IPS-18a (cell line): ENCODE measurements at regions not wholly inside any gene's neighbourhood (a gene's known extent, or its start where the extent isn't known, plus 50 kb on each side); places are given as distances from the start of the nearest gene placed in this dataset.
"Not testable (repeated sequence)": the region's sequence is repeated elsewhere in the genome, so short reads cannot be mapped to it uniquely, and the experiment has no call there.

Experiments used
- H3K27ac ChIP-seq: one replicate; pipeline ENCODE4 v1.5.1; 2013; ENCODE audit warnings: low read length
- H3K27me3 ChIP-seq: one replicate; pipeline ENCODE4 v1.6.1; 2013; ENCODE audit warnings: mild to moderate bottlenecking, low read length; ENCODE audit not compliant: control insufficient read depth, insufficient read depth
- H3K36me3 ChIP-seq: one replicate; pipeline ENCODE4 v1.6.1; 2013; ENCODE audit warnings: low read depth, low read length; ENCODE audit not compliant: control insufficient read depth
- H3K4me1 ChIP-seq: one replicate; pipeline ENCODE4 v1.6.1; 2013; ENCODE audit warnings: low read depth, low read length; ENCODE audit not compliant: control insufficient read depth
- H3K4me3 ChIP-seq: one replicate; pipeline ENCODE4 v1.5.1; 2013; ENCODE audit warnings: low read length
- H3K9ac ChIP-seq: one replicate; pipeline ENCODE4 v1.6.1; 2013; ENCODE audit warnings: mild to moderate bottlenecking, low read length, moderate library complexity
- H3K9me3 ChIP-seq: one replicate; pipeline ENCODE4 v1.6.1; 2013; ENCODE audit warnings: low read depth, low read length; ENCODE audit not compliant: control insufficient read depth

DNA sequence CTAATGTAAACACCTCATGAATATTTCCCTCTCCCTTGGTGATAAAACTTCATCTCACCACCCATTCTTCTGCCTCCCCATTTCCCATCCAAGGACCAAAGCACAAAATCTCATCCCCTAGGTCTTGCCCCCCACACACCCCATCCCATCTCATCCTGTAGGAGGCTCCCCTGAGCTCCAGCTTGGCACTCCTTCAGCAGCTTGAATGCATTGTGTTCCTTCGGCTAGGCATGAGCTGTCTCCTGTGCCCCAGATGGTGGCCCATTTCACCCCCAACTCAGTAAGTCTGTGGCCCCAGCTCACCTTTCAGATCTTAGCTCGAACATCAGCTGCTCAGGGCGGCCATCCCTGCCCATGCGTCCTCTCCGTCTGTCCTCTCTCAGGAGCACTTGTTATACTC lies 203.6 kb upstream of the NR2F2 start:
- H3K4me1 ChIP-seq = no peaks in the 10 kb centered on the region
- H3K9ac ChIP-seq = no peak overlapping the region
- no peak overlapping the region for H3K4me3 ChIP-seq
- no peak overlapping the region for H3K27ac ChIP-seq
- no peaks in the 10 kb centered on the region for H3K27me3 ChIP-seq
- H3K9me3 ChIP-seq = no peaks in the 10 kb centered on the region
- H3K36me3 ChIP-seq = no peaks in the 10 kb centered on the region

DNA sequence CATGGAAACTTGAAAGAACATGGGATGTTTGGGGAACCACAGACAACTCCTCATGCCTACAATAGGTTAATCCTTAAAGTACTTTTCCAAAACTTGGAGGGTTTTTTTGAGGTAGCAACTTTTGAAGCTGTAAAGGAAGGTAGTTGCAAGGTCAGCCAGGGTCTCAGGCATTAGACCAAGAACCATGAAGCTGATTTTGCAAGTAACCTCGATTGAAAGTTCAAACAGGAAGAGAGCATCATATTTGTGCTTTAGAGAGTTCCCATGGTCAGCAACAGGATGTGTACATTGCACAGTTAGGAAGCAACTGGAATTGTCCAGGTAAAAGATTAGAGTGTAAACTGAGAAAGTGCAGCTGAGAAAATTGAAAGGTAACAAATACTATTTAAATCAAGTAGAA lies 199.8 kb upstream of the NR2F2 start:
- Histone ChIP-seq H3K9me3 (no peaks in the 10 kb centered on the region), H3K4me1 (no peaks in the 10 kb centered on the region), H3K9ac (no peak overlapping the region), H3K27me3 (no peaks in the 10 kb centered on the region), H3K27ac (no peak overlapping the region), H3K36me3 (no peaks in the 10 kb centered on the region), H3K4me3 (no peak overlapping the region)

DNA sequence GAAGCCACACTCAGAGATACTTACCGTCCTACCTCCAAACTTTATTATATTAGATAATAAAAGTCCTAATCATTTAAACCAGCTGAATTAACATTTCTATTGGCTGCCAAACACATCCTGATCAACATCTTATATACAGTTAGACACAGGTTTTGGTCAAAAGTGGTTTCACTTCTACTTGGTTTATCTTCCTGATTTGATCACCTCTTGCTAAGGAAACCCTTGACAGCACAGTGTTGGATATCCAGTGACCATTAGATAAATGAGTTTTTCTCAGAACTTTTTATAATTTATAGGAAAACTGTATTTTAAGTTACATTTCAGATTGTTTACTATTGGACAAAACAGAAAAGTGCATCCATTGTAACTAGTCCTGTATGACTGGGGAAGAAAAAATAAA lies 198.4 kb upstream of the NR2F2 start:
- H3K4me1 ChIP-seq = no peaks in the 10 kb centered on the region
- H3K9ac ChIP-seq = no peak overlapping the region
- no peak overlapping the region for H3K4me3 ChIP-seq
- H3K27ac ChIP-seq = no peak overlapping the region
- no peaks in the 10 kb centered on the region for H3K36me3 ChIP-seq
- no peaks in the 10 kb centered on the region for H3K9me3 ChIP-seq
- no peaks in the 10 kb centered on the region for H3K27me3 ChIP-seq

DNA sequence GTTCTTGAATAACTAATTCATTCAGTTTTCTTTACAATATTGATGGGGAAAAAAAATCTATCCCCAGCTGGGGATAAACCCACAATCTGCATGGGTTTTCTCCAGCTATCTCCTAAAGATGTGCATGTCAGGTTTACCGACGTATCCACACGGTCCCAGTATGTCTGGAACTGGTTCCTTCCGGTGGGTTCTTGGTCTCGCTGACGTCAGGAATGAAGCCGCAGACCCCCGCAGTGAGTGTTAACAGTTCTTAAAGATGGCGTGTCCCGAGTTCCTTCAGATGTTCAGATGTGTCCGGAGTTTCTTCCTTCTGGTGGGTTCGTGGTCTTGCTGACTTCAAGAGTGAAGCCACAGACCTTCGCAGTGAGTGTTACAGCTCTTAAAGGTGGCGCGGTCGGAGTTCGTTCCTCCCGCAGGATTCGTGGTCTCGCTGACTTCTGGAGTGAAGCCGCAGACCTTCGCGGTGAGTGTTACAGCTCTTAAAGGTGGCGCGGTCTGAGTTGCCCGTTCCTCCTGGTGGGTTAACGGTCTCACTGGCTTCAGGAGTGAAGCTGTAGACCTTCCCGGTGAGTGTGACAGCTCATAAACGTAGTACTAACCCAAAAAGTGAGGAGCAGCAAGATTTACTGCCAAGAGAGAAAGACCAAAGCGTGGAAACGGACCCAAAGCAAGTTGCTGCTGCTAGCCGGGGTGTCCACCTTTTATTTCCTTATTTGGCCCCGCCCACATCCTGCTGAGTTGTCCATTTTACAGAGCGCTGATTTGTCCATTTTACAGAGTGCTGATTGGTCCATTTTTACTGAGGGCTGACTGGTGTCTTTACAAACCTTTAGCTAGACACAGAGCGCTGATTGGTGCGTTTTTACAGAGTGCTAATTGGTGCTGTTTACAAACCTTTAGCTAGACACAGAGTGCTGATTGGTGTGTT lies 195.1 kb upstream of the NR2F2 start:
- Histone ChIP-seq H3K4me3 (no peak overlapping the region), H3K27me3 (no peaks in the 10 kb centered on the region), H3K9me3 (no peaks in the 10 kb centered on the region), H3K36me3 (no peaks in the 10 kb centered on the region), H3K4me1 (no peaks in the 10 kb centered on the region), H3K9ac (no peak overlapping the region), H3K27ac (no peak overlapping the region)

DNA sequence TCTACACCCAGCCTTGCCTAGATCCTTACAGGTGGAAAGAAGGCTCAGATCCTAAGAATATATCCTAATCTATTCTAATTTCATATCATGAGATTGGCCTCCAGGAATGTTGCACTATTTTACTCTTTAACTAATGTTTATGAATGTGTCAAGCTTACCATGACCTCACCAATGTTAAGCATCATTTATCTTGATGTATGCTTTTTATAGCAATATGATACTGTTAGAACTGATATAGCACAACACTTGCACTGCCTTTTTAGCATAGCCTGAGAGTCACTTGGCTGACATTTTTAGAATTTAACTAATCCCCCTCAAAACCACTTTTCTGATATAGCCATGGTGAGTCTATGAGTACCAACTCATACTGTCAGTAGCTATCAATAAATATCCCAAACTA lies 191.5 kb upstream of the NR2F2 start:
- Histone ChIP-seq H3K9me3 (no peaks in the 10 kb centered on the region), H3K9ac (no peak overlapping the region), H3K36me3 (no peaks in the 10 kb centered on the region), H3K4me3 (no peak overlapping the region), H3K27ac (no peak overlapping the region), H3K27me3 (no peaks in the 10 kb centered on the region), H3K4me1 (no peaks in the 10 kb centered on the region)

DNA sequence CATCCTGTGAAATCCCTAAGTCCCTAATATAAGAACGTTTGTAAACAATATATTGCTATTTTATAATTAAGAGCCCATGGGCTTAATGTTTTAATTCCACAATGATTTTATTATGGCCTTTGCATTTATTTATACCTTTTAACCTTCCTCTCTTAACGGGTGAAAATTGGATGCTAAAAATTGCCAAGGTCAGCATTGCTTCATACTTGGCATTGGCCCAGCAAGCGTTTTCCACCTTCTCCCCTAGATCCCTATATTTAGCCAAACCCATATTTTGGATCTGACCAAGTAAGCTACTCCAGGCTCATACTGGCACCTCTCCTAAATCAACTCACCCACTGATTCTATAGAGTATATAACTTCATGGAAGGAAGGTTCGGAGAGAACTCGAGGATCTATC lies 188.0 kb upstream of the NR2F2 start:
- Histone ChIP-seq H3K4me1 (no peaks in the 10 kb centered on the region), H3K36me3 (no peaks in the 10 kb centered on the region), H3K4me3 (no peak overlapping the region), H3K9ac (no peak overlapping the region), H3K27ac (no peak overlapping the region), H3K27me3 (no peaks in the 10 kb centered on the region), H3K9me3 (no peaks in the 10 kb centered on the region)

DNA sequence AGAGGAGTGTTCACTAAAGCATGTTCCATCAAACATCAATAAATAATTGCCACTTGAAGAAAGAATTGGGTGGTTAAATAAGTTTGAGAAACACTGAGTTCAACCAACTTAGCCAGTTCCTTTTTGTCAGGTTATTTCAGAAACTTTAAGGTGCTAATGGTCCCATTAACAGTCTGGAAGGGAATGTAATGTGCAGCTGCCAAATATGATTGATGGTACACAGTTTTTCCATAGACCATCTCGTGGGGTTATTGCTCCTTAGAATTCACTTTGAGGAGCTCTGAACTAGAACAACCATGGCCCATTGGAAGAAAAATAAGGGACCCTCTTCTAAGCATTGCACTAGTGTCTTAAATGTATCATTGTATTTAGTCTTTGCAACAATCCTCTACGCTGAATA lies 185.8 kb upstream of the NR2F2 start:
- H3K36me3 ChIP-seq = no peaks in the 10 kb centered on the region
- H3K27me3 ChIP-seq = no peaks in the 10 kb centered on the region
- no peak overlapping the region for H3K27ac ChIP-seq
- no peak overlapping the region for H3K4me3 ChIP-seq
- H3K4me1 ChIP-seq = no peaks in the 10 kb centered on the region
- H3K9me3 ChIP-seq = no peaks in the 10 kb centered on the region
- H3K9ac ChIP-seq = no peak overlapping the region

DNA sequence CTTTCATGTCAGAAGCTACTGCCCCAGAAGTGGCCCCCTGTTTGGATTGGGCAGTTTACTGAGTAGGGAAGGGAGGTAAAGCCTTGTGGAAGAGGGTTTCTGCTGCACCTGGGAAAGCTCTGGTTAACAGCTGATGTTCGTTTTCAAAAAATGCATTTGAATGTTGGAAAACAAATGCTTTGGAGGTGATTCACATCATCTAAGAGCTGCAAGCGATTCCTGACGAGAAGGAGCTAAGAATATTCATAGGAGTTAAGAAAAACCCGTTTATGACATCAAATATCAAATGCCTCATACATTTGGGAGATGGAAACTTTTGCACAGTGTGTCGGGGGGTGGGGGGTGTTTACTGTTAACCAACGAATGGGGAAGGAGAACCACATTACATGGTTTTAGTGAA lies 183.8 kb upstream of the NR2F2 start:
- H3K4me1 ChIP-seq = no peaks in the 10 kb centered on the region
- no peaks in the 10 kb centered on the region for H3K27me3 ChIP-seq
- H3K9me3 ChIP-seq = no peaks in the 10 kb centered on the region
- no peak overlapping the region for H3K27ac ChIP-seq
- no peak overlapping the region for H3K9ac ChIP-seq
- no peak overlapping the region for H3K4me3 ChIP-seq
- no peaks in the 10 kb centered on the region for H3K36me3 ChIP-seq

DNA sequence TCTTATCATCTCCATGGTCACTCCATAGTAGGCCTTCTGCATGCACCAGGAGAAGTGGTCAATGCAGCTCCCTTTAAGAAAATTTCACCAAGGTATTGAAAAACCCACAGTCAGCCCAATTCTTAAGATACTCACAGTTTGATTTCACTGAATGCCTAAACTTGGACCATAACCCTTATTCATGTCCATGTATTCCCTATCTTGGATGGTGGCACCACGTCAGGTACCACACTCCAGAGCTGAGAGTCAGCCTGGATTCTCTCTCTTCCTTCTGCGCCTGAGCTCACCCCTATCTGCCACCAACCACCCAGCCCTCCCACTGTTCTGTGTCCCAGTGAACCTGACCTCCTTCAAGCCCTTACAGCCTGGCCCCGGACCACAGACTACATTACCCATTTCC lies 183.2 kb upstream of the NR2F2 start:
- Histone ChIP-seq H3K9me3 (no peaks in the 10 kb centered on the region), H3K27ac (no peak overlapping the region), H3K27me3 (no peaks in the 10 kb centered on the region), H3K4me3 (no peak overlapping the region), H3K9ac (no peak overlapping the region), H3K36me3 (no peaks in the 10 kb centered on the region), H3K4me1 (no peaks in the 10 kb centered on the region)

DNA sequence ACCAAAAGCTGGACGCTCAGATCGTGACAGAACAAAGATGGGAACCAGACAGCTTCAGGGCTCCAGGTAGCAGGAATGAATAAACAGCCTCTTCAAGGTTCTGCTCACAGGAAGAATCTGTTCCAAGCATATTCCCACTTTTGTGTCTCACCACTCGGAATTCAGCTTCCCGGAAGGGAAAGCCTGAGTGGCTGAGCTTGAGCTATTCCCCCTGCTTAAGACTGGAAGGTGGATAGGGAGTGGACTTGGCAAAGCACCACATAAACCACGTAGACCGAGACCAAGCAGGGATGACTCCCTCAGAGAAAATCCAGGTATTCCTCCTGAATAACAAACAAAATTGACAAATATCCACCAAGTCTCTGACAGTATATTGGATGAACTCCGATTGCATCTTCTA lies 180.2 kb upstream of the NR2F2 start:
- H3K27me3 ChIP-seq = no peaks in the 10 kb centered on the region
- no peaks in the 10 kb centered on the region for H3K9me3 ChIP-seq
- no peak overlapping the region for H3K9ac ChIP-seq
- no peaks in the 10 kb centered on the region for H3K36me3 ChIP-seq
- no peaks in the 10 kb centered on the region for H3K4me1 ChIP-seq
- no peak overlapping the region for H3K27ac ChIP-seq
- H3K4me3 ChIP-seq = no peak overlapping the region

DNA sequence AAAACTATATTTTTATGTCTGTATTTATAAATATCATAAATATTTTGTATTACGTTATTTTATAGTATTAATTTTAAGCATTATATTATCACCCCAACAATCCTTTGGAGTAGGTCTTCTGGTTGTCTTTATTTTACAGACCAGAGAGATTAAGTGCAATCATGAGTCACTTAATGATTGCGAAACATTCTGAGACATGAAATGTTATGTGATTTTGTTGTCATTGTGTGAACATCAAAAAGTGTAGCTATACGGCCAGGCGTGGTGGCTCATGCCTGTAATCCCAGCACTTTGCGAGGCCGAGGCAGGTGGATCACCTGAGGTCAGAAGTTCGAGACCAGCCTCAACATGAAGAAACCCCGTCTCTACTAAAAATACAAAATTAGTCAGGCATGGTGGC lies 178.8 kb upstream of the NR2F2 start:
- not testable (repeated sequence) for H3K4me3 ChIP-seq, H3K36me3 ChIP-seq, H3K4me1 ChIP-seq, H3K9ac ChIP-seq, H3K9me3 ChIP-seq, H3K27ac ChIP-seq, H3K27me3 ChIP-seq

DNA sequence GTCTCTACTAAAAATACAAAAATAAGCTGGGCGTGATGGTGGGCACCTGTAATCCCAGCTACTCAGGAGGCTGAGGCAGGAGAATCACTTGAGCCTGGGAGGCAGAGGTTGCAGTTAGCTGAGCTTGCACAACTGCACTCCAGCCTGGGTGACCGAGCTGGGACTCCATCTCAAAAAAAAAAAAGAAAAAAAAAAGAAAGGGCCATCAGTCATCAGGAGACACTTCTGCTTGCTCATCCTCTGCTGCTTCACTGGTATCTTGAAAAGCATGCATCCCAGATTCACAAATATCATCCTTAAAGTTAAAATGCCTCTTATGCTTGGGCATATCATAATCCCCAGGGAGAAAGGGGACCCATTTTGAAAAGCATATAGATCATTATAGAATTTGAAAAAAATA lies 176.6 kb upstream of the NR2F2 start:
- no peak overlapping the region for H3K4me3 ChIP-seq
- no peak overlapping the region for H3K9ac ChIP-seq
- H3K36me3 ChIP-seq = no peaks in the 10 kb centered on the region
- H3K4me1 ChIP-seq = no peaks in the 10 kb centered on the region
- no peaks in the 10 kb centered on the region for H3K27me3 ChIP-seq
- H3K9me3 ChIP-seq = no peaks in the 10 kb centered on the region
- no peak overlapping the region for H3K27ac ChIP-seq
